Ovary (tissue), 3 donors: ENCODE measurements at regions not wholly inside any gene's neighbourhood (a gene's known extent, or its start where the extent isn't known, plus 50 kb on each side); places are given as distances from the start of the nearest gene placed in this dataset.

ENCODE experiments used
- CTCF ChIP-seq, 3 donors: fragments of 450-650 bp in 2 of 3; fragments of 200-600 bp in 1 of 3; IDR thresholded peaks; one replicate each; pipeline versions ENCODE4 v1.5.1 to v1.8.0; 2016 to 2022; ENCODE audit warnings: antibody characterized with exemption in 3 of 3, mild to moderate bottlenecking in 1 of 3
- EP300 ChIP-seq: sonication (generic); formaldehyde crosslinking; IDR thresholded peaks from one replicate; pipeline ENCODE4 v1.6.1; 2017; ENCODE audit warnings: antibody characterized with exemption
- POLR2A ChIP-seq: fragments of 450-650 bp; IDR thresholded peaks from one replicate; pipeline ENCODE4 v1.6.1; 2017; ENCODE audit warnings: antibody characterized with exemption, mild to moderate bottlenecking, moderate library complexity
- donor health status: DM: no; HTN: no; CAD: no.

GRCh38 chr6:134819236-134819635, 130.7 kb downstream of the ALDH8A1 start:
- no peak for TF ChIP-seq CTCF (IDR thresholded peaks at IDR 0.05)
- no peak for TF ChIP-seq EP300
- TF ChIP-seq POLR2A: no peak
